ENCODE measurements at regions not wholly inside any gene's neighbourhood (a gene's known extent, or its start where the extent isn't known, plus 50 kb on each side); places are given as distances from the start of the nearest gene placed in this dataset.

- TF ChIP-seq, protein P1, sequence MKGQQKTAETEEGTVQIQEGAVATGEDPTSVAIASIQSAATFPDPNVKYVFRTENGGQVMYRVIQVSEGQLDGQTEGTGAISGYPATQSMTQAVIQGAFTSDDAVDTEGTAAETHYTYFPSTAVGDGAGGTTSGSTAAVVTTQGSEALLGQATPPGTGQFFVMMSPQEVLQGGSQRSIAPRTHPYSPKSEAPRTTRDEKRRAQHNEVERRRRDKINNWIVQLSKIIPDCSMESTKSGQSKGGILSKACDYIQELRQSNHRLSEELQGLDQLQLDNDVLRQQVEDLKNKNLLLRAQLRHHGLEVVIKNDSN (IDR thresholded peaks at IDR 0.05; ENCODE audit: borderline replicate concordance, extremely low read length, insufficient read depth, low read depth, low read length): no peak
- TF ChIP-seq ZNF274 (IDR thresholded peaks at IDR 0.05; ENCODE audit: insufficient read depth, insufficient read length) (no peak), NR2C1 (IDR thresholded peaks at IDR 0.05) (no peak)
- TF ChIP-seq, protein P2, sequence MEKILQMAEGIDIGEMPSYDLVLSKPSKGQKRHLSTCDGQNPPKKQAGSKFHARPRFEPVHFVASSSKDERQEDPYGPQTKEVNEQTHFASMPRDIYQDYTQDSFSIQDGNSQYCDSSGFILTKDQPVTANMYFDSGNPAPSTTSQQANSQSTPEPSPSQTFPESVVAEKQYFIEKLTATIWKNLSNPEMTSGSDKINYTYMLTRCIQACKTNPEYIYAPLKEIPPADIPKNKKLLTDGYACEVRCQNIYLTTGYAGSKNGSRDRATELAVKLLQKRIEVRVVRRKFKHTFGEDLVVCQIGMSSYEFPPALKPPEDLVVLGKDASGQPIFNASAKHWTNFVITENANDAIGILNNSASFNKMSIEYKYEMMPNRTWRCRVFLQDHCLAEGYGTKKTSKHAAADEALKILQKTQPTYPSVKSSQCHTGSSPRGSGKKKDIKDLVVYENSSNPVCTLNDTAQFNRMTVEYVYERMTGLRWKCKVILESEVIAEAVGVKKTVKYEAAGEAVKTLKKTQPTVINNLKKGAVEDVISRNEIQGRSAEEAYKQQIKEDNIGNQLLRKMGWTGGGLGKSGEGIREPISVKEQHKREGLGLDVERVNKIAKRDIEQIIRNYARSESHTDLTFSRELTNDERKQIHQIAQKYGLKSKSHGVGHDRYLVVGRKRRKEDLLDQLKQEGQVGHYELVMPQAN (conservative IDR thresholded peaks at IDR 0.05): no peak
These were observed 732.9 kb upstream of the LRRN3 start (continued) for GRCh38 chr7:110358028-110358427.

DNA sequence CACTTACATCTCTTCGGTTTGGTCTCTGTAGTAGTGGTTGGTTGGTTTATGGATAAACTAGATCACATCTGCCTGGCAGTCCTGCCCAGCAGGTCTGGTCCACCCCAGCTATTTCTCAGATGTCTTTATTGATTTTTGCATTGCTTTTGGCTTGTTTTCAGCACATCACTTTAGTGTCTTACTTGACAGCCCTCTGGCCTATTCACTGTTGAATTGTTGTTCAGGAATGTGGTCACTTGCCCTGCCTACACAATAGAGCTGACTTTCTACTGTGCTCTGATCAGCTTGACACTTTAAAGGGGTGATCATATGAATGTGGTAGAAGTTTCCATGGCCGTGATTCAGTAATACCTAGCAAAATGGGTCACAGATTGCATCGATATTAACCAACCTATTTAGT lies 719.2 kb upstream of the LRRN3 start:
- Histone ChIP-seq H3K27me3 (replicated peaks in 1 of 2; ENCODE audit: control insufficient read depth in 2 of 2, insufficient read depth in 2 of 2, low read length in 1 of 2) (no peaks in the 10 kb centered on the region), H2AFZ (ENCODE audit: control insufficient read depth, low read depth, low read length) (no peak overlapping the region), H3K4me2 (ENCODE audit: control insufficient read depth, insufficient read depth) (no peak overlapping the region), H3K36me3 (ENCODE audit: control insufficient read depth in 2 of 2, insufficient read depth in 2 of 2, low read length in 1 of 2) (no peaks in the 10 kb centered on the region), H3K27ac (ENCODE audit: control insufficient read depth, insufficient read depth) (no peak overlapping the region), H4K20me1 (ENCODE audit: control insufficient read depth, insufficient read depth) (no peaks in the 10 kb centered on the region), H3K4me3 (no peak overlapping the region), H3K9ac (ENCODE audit: control insufficient read depth, insufficient read depth, low read length) (no peak overlapping the region), H3K9me3 (replicated peaks; ENCODE audit: control insufficient read depth, insufficient read depth, low read length) (no peaks in the 10 kb centered on the region), H3K79me2 (ENCODE audit: control insufficient read depth, insufficient read depth, low read length) (no peaks in the 10 kb centered on the region), H3K4me1 (ENCODE audit: control insufficient read depth, insufficient read depth, low read length) (no peaks in the 10 kb centered on the region)
- POLR2A ChIA-PET: no interaction called here
- RAD21 ChIA-PET (ENCODE audit: unreplicated experiment): no interaction called here
- BruUV-seq (replicated peaks): no TSS peak
- CTCF ChIA-PET: no interaction called here
- DNase-seq (ENCODE audit: low read depth, low spot score) (no peak), ATAC-seq (no peak), FAIRE-seq (no peak)
- WGBS (ENCODE audit: insufficient coverage, insufficient replicate concordance, low lambda C conversion rate, missing lambda C conversion rate): 10% methylated on average over 3 of the region's 3 CpGs
- intact Hi-C loops (cut with micrococcal nuclease; ENCODE audit: unreplicated experiment): no loop called here
- SMC1A ChIA-PET (ENCODE audit: uncharacterized antibody, unreplicated experiment): no interaction called here
- in situ Hi-C loops (cut with MboI): no loop called here
- TF ChIP-seq SMAD1 (IDR thresholded peaks at IDR 0.05; ENCODE audit: low read depth, partially characterized antibody) (no peak), NFXL1 (IDR thresholded peaks at IDR 0.05; ENCODE audit: borderline replicate concordance) (no peak), FOS (IDR thresholded peaks at IDR 0.05; ENCODE audit: borderline replicate concordance, extremely low read depth, insufficient read length) (no peak), FOXM1 (IDR thresholded peaks at IDR 0.05; ENCODE audit: low read depth, low read length) (no peak), MYB (IDR thresholded peaks at IDR 0.05; ENCODE audit: borderline replicate concordance, low read depth, low read length) (no peak), TCF3 (IDR thresholded peaks at IDR 0.05; ENCODE audit: borderline replicate concordance, insufficient read depth, low read depth, low read length) (no peak), IKZF1 (conservative IDR thresholded peaks at IDR 0.05) (no peak), ZNF274 (IDR thresholded peaks at IDR 0.05; ENCODE audit: insufficient read depth, insufficient read length) (no peak), NFIC (IDR thresholded peaks at IDR 0.05; ENCODE audit: low read depth, low read length) (no peak), ZNF687 (IDR thresholded peaks at IDR 0.05) (no peak)
- TF ChIP-seq, protein P3, sequence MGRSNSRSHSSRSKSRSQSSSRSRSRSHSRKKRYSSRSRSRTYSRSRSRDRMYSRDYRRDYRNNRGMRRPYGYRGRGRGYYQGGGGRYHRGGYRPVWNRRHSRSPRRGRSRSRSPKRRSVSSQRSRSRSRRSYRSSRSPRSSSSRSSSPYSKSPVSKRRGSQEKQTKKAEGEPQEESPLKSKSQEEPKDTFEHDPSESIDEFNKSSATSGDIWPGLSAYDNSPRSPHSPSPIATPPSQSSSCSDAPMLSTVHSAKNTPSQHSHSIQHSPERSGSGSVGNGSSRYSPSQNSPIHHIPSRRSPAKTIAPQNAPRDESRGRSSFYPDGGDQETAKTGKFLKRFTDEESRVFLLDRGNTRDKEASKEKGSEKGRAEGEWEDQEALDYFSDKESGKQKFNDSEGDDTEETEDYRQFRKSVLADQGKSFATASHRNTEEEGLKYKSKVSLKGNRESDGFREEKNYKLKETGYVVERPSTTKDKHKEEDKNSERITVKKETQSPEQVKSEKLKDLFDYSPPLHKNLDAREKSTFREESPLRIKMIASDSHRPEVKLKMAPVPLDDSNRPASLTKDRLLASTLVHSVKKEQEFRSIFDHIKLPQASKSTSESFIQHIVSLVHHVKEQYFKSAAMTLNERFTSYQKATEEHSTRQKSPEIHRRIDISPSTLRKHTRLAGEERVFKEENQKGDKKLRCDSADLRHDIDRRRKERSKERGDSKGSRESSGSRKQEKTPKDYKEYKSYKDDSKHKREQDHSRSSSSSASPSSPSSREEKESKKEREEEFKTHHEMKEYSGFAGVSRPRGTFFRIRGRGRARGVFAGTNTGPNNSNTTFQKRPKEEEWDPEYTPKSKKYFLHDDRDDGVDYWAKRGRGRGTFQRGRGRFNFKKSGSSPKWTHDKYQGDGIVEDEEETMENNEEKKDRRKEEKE (IDR thresholded peaks at IDR 0.05): no peak
